ENCODE measurements at regions not wholly inside any gene's neighbourhood (a gene's known extent, or its start where the extent isn't known, plus 50 kb on each side); places are given as distances from the start of the nearest gene placed in this dataset.

- TF ChIP-seq, protein P1, sequence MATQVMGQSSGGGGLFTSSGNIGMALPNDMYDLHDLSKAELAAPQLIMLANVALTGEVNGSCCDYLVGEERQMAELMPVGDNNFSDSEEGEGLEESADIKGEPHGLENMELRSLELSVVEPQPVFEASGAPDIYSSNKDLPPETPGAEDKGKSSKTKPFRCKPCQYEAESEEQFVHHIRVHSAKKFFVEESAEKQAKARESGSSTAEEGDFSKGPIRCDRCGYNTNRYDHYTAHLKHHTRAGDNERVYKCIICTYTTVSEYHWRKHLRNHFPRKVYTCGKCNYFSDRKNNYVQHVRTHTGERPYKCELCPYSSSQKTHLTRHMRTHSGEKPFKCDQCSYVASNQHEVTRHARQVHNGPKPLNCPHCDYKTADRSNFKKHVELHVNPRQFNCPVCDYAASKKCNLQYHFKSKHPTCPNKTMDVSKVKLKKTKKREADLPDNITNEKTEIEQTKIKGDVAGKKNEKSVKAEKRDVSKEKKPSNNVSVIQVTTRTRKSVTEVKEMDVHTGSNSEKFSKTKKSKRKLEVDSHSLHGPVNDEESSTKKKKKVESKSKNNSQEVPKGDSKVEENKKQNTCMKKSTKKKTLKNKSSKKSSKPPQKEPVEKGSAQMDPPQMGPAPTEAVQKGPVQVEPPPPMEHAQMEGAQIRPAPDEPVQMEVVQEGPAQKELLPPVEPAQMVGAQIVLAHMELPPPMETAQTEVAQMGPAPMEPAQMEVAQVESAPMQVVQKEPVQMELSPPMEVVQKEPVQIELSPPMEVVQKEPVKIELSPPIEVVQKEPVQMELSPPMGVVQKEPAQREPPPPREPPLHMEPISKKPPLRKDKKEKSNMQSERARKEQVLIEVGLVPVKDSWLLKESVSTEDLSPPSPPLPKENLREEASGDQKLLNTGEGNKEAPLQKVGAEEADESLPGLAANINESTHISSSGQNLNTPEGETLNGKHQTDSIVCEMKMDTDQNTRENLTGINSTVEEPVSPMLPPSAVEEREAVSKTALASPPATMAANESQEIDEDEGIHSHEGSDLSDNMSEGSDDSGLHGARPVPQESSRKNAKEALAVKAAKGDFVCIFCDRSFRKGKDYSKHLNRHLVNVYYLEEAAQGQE (IDR thresholded peaks at IDR 0.05; ENCODE audit: low read depth) = no peak
- TF ChIP-seq RAD21 (IDR thresholded peaks at IDR 0.05; ENCODE audit: low read depth) = no peak
These were observed 1519.9 kb upstream of the ACVR2A start (continued) for GRCh38 chr2:146324951-146325350.

DNA sequence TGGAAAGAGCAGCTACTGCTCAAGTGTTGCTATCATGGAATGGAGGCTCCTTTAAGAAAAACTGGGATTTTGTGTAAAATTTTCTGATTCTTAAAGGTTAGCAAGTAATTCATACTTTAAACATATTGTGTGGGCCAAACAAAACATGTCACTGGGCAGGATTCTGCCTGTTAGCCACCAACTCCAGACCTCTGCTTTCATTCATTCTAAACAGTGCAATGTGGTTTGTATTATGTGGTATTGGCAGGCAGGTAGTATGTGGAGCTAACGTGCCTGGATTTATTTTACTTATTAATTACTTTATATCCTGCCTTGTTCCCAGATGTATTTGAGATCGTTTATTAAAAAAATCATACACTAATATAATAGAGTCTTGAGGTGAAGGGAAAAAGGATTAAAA lies 1521.3 kb upstream of the ACVR2A start:
- no peak overlapping the region for H3K4me2 ChIP-seq (ENCODE audit: low read length)
- no peaks in the 10 kb centered on the region for H3K27me3 ChIP-seq (ENCODE audit: insufficient read depth, low read length)
- H3K9me3 ChIP-seq (ENCODE audit: control insufficient read depth in 1 of 2, insufficient read depth in 1 of 2, low read depth in 1 of 2, low read length in 2 of 2) = no peaks in the 10 kb centered on the region
- ATAC-seq (no peak), DNase-seq (ENCODE audit: low read depth, low spot score) (no peak)
- POLR2A ChIA-PET = no interaction called here
- H3K36me3 ChIP-seq (ENCODE audit: control insufficient read depth in 1 of 2, insufficient read depth in 2 of 2, low read length in 2 of 2) = no peaks in the 10 kb centered on the region
- H3K9ac ChIP-seq (ENCODE audit: low read length) = no peak overlapping the region
- H3K79me2 ChIP-seq (ENCODE audit: insufficient read depth, low read length) = no peaks in the 10 kb centered on the region
- H3K4me1 ChIP-seq (ENCODE audit: control insufficient read depth in 1 of 2, insufficient read depth in 2 of 2, low read length in 2 of 2) = no peaks in the 10 kb centered on the region
- intact Hi-C loops (cut with micrococcal nuclease) = no loop called here
- TF ChIP-seq SRF (IDR thresholded peaks at IDR 0.05; ENCODE audit: low read depth) (no peak), ZNF274 (IDR thresholded peaks at IDR 0.05; ENCODE audit: low read depth, low read length) (no peak), POLR2AphosphoS5 (IDR thresholded peaks at IDR 0.05; ENCODE audit: low read depth, low read length) (no peak), CEBPB (IDR thresholded peaks at IDR 0.05; ENCODE audit: low read depth) (no peak), ZFX (IDR thresholded peaks at IDR 0.05) (no peak), ELF1 (IDR thresholded peaks at IDR 0.05; ENCODE audit: borderline replicate concordance, low read depth) (no peak), ATF3 (IDR thresholded peaks at IDR 0.05) (no peak)
- TF ChIP-seq, protein P2, sequence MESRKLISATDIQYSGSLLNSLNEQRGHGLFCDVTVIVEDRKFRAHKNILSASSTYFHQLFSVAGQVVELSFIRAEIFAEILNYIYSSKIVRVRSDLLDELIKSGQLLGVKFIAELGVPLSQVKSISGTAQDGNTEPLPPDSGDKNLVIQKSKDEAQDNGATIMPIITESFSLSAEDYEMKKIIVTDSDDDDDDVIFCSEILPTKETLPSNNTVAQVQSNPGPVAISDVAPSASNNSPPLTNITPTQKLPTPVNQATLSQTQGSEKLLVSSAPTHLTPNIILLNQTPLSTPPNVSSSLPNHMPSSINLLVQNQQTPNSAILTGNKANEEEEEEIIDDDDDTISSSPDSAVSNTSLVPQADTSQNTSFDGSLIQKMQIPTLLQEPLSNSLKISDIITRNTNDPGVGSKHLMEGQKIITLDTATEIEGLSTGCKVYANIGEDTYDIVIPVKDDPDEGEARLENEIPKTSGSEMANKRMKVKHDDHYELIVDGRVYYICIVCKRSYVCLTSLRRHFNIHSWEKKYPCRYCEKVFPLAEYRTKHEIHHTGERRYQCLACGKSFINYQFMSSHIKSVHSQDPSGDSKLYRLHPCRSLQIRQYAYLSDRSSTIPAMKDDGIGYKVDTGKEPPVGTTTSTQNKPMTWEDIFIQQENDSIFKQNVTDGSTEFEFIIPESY (IDR thresholded peaks at IDR 0.05; ENCODE audit: extremely low read depth, insufficient replicate concordance, low read length) = no peak
- H3K4me3 ChIP-seq (replicated peaks in 1 of 2; ENCODE audit: low read depth in 1 of 2, low read length in 2 of 2) = no peak overlapping the region
- H3K9me2 ChIP-seq (ENCODE audit: insufficient read depth) = no peaks in the 10 kb centered on the region
- no peak overlapping the region for H2AFZ ChIP-seq (ENCODE audit: low read depth, low read length, poor library complexity, severe bottlenecking)
- CTCF ChIA-PET = no interaction called here
- no peaks in the 10 kb centered on the region for H4K20me1 ChIP-seq (ENCODE audit: insufficient read depth)
- RAD21 ChIA-PET (ENCODE audit: low non-redundant PET in 1 of 2, low total read pairs in 2 of 2, uncharacterized antibody in 2 of 2, unreplicated experiment in 2 of 2) = no interaction called here
- no peak overlapping the region for H3K27ac ChIP-seq (ENCODE audit: low read depth, low read length)
- no TSS peak for BruUV-seq (replicated peaks)
